ENCODE measurements at regions not wholly inside any gene's neighbourhood (a gene's known extent, or its start where the extent isn't known, plus 50 kb on each side); places are given as distances from the start of the nearest gene placed in this dataset.

GRCh38 chr7:45455662-45456061, 118.5 kb upstream of the ADCY1 start:
- no peak for DNase-seq (ENCODE audit: low read depth)

- no peak for DNase-seq (ENCODE audit: low read depth)
These were observed 118.1 kb upstream of the ADCY1 start for GRCh38 chr7:45456105-45456504.

- no peak for DNase-seq (ENCODE audit: low read depth)
These were observed 117.2 kb upstream of the ADCY1 start for GRCh38 chr7:45456747-45457524.

- no peak for DNase-seq (ENCODE audit: low read depth)
These were observed 116.6 kb upstream of the ADCY1 start for GRCh38 chr7:45457591-45457990.

GRCh38 chr7:45459476-45459875, 114.7 kb upstream of the ADCY1 start:
- DNase-seq (ENCODE audit: low read depth): no peak

- DNase-seq (ENCODE audit: low read depth): no peak
These were observed 113.8 kb upstream of the ADCY1 start for GRCh38 chr7:45460379-45460778.

- DNase-seq (ENCODE audit: low read depth): no peak
These were observed 113.1 kb upstream of the ADCY1 start for GRCh38 chr7:45461026-45461425.

- no peak for DNase-seq (ENCODE audit: low read depth)
These were observed 105.1 kb upstream of the ADCY1 start for GRCh38 chr7:45469103-45469502.

GRCh38 chr7:45470031-45470430, 104.1 kb upstream of the ADCY1 start:
- DNase-seq (ENCODE audit: low read depth): no peak

GRCh38 chr7:45479781-45480180, 94.4 kb upstream of the ADCY1 start:
- DNase-seq (ENCODE audit: low read depth): no peak

- DNase-seq (ENCODE audit: low read depth): no peak
These were observed 91.7 kb upstream of the ADCY1 start for GRCh38 chr7:45482451-45482850.

GRCh38 chr7:45484094-45484493, 90.1 kb upstream of the ADCY1 start:
- DNase-seq (ENCODE audit: low read depth): no peak

- DNase-seq (ENCODE audit: low read depth): no peak
These were observed 87.6 kb upstream of the ADCY1 start for GRCh38 chr7:45486575-45486974.

- DNase-seq (ENCODE audit: low read depth): no peak
These were observed 79.3 kb upstream of the ADCY1 start for GRCh38 chr7:45494885-45495284.

GRCh38 chr7:45495618-45496017, 78.5 kb upstream of the ADCY1 start:
- no peak for DNase-seq (ENCODE audit: low read depth)

- DNase-seq (ENCODE audit: low read depth): no peak
These were observed 73.9 kb upstream of the ADCY1 start for GRCh38 chr7:45500257-45500656.

GRCh38 chr7:45501791-45502190, 72.4 kb upstream of the ADCY1 start:
- no peak for DNase-seq (ENCODE audit: low read depth)

GRCh38 chr7:45506059-45506458, 68.1 kb upstream of the ADCY1 start:
- DNase-seq (ENCODE audit: low read depth): no peak

GRCh38 chr7:45509222-45509621, 64.9 kb upstream of the ADCY1 start:
- no peak for DNase-seq (ENCODE audit: low read depth)

- no peak for DNase-seq (ENCODE audit: low read depth)
These were observed 62.2 kb upstream of the ADCY1 start for GRCh38 chr7:45511721-45512597.

GRCh38 chr7:45514944-45515343, 59.2 kb upstream of the ADCY1 start:
- DNase-seq (ENCODE audit: low read depth): no peak

- no peak for DNase-seq (ENCODE audit: low read depth)
These were observed 58.8 kb upstream of the ADCY1 start for GRCh38 chr7:45515346-45515745.

All from fibroblast of the conjunctiva (primary cell).